Osteocyte (in vitro differentiated cells): ENCODE measurements at regions not wholly inside any gene's neighbourhood (a gene's known extent, or its start where the extent isn't known, plus 50 kb on each side); places are given as distances from the start of the nearest gene placed in this dataset.

Experiments
- DNase-seq: peaks from one replicate; pipeline ENCODE4 v3.0.0; 2021; ENCODE audit warnings: mixed read lengths; ENCODE audit not compliant: unreplicated experiment; ENCODE audit errors: extremely low spot score
- H3K27ac Mint-ChIP-seq: one replicate; pipeline ENCODE4 v1.8.0; 2021; ENCODE audit warnings: mild to moderate bottlenecking, mixed read lengths; ENCODE audit not compliant: unreplicated experiment
- H3K27me3 Mint-ChIP-seq: one replicate; pipeline ENCODE4 v1.8.0; 2021; ENCODE audit warnings: mixed read lengths; ENCODE audit not compliant: unreplicated experiment
- H3K36me3 Mint-ChIP-seq: one replicate; pipeline ENCODE4 v1.8.0; 2021; ENCODE audit warnings: mixed read lengths; ENCODE audit not compliant: unreplicated experiment
- H3K4me1 Mint-ChIP-seq: one replicate; pipeline ENCODE4 v1.8.0; 2021; ENCODE audit warnings: mixed read lengths; ENCODE audit not compliant: unreplicated experiment
- H3K4me3 Mint-ChIP-seq: one replicate; pipeline ENCODE4 v1.8.0; 2021; ENCODE audit warnings: mild to moderate bottlenecking, moderate library complexity, mixed read lengths; ENCODE audit not compliant: unreplicated experiment
- H3K9me3 Mint-ChIP-seq: one replicate; pipeline ENCODE4 v1.8.0; 2021; ENCODE audit warnings: mixed read lengths; ENCODE audit not compliant: unreplicated experiment
- CTCF ChIP-seq: fragments of 200-600 bp; sonication (generic); IDR thresholded peaks from 2 replicates; pipeline ENCODE4 v1.5.0; 2021; ENCODE audit warnings: antibody characterized with exemption, mild to moderate bottlenecking, moderate library complexity

DNA sequence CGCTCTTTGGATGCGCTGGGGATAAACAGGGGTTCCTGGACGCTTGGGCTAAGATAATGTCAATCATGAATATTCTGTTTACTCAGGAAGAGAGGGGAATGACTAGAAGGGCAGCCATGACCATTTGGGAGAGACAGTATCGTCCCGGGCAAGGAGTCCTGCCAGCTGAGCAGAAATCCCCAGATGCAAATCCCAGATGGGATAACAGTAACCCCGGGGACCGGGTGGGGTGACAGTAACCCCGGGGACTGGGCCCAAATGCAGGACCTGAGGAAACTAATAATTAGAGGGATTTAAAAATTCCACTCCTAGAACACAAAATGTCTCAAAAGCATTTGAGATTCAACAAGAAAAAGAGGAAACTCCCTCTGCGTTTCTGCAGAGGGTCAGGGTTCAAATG, 189.0 kb upstream of the PPP1R26 start:
- no peak for DNase-seq
- H3K9me3 Mint-ChIP-seq = peaks cover 4% of the 10 kb centered on the region
- no peak overlapping the region for H3K27ac Mint-ChIP-seq
- no peak for TF ChIP-seq CTCF
- H3K4me1 Mint-ChIP-seq = no peaks in the 10 kb centered on the region
- H3K36me3 Mint-ChIP-seq = no peaks in the 10 kb centered on the region
- H3K27me3 Mint-ChIP-seq = peaks cover 6% of the 10 kb centered on the region
- H3K4me3 Mint-ChIP-seq = no peak overlapping the region

DNA sequence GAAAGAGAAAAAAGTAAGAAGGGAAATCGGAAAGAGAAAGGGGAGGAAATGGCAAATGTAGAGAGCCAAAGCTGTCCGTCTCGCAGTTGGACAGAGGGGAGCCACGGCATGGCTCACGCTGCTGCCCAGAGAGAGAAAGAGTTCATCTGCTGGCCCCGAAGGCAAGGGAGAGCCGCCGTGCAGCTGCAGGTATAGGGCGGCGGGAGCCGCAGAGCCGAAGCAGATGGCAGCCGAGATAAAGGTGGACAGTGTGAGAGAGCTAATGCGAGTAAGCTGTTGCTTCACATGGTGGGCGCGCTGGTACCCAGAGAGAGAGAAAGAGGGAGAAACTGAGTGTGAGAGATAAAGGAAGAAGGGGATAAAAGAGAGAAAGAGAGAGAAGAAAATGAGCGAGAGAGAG, 188.4 kb upstream of the PPP1R26 start:
- Mint-ChIP-seq H3K4me1 (no peaks in the 10 kb centered on the region), H3K36me3 (no peaks in the 10 kb centered on the region), H3K27ac (no peak overlapping the region), H3K27me3 (peaks cover 6% of the 10 kb centered on the region), H3K4me3 (no peak overlapping the region), H3K9me3 (peaks cover 4% of the 10 kb centered on the region)
- no peak for DNase-seq
- TF ChIP-seq CTCF = no peak

DNA sequence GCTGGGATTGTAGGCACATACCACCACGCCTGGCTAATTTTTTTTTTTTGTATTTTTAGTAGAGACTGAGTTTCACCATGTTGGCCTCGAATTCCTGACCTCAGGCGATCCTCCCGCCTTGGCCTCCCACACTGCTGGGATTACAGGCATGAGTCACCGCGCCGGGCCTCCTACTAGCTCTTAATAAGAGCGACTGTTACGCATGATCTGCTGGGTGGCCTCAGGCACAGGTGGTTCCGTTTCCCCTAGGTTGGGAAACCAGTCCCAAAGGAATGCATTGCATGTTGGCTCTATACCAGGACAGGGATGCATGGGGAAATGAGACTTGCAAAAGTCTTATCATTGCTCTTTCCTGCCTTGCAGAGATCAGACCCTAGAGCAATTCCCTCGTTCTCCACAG, 184.7 kb upstream of the PPP1R26 start:
- Mint-ChIP-seq H3K36me3 (no peaks in the 10 kb centered on the region), H3K4me3 (no peak overlapping the region), H3K27ac (no peak overlapping the region), H3K9me3 (no peaks in the 10 kb centered on the region), H3K27me3 (peaks cover 11% of the 10 kb centered on the region), H3K4me1 (no peaks in the 10 kb centered on the region)
- DNase-seq = peak; percentile 70
- TF ChIP-seq CTCF = no peak

- H3K27me3 Mint-ChIP-seq = peaks cover 11% of the 10 kb centered on the region
- H3K4me1 Mint-ChIP-seq = no peaks in the 10 kb centered on the region
- no peak overlapping the region for H3K4me3 Mint-ChIP-seq
- DNase-seq = peak; percentile 67
- TF ChIP-seq CTCF = no peak
- H3K9me3 Mint-ChIP-seq = no peaks in the 10 kb centered on the region
- H3K36me3 Mint-ChIP-seq = no peaks in the 10 kb centered on the region
- H3K27ac Mint-ChIP-seq = no peak overlapping the region
Observed at GRCh38 chr9:135295551-135296300, 183.9 kb upstream of the PPP1R26 start.

DNA sequence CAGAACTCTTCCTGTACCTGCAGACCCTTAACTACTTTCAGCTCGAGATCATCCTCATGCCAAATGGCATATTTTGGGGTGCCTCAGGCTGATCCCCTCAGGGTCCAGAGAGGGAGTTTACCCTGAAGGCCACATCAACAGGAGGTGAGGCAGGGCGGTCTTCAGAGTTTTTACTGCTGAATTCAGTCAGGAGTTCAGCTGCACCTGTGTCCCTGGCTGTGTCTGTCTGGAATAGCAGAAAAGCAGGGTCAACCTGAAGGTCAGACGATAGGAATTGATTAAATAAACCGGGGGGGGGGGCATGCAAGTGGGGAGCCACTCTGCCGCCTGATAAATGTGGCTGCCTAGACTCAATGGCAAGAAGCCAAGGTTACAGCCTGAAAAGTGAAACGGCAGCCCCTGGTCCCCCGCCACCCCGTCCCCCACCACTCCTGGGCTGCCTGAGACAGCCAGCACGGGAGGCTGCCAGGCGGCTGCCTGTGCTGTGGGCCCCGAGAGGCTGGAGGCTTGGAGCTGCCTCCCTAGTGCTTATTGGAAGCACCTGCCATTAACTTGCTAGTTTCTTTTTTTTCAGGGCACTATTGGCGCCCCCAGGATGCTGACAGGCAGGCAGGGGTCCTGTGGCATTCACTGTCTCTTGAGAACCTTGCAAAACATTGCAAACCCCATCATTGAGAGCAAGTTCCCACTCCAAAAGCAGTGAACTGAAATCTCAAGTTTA, 182.7 kb upstream of the PPP1R26 start:
- DNase-seq = peak; percentile 67
- Mint-ChIP-seq H3K27me3 (peaks cover 5% of the 10 kb centered on the region), H3K4me1 (no peaks in the 10 kb centered on the region), H3K4me3 (no peak overlapping the region), H3K9me3 (no peaks in the 10 kb centered on the region), H3K27ac (no peak overlapping the region), H3K36me3 (no peaks in the 10 kb centered on the region)
- TF ChIP-seq CTCF = no peak
